CD14-positive monocyte (primary cell): ENCODE measurements at regions not wholly inside any gene's neighbourhood (a gene's known extent, or its start where the extent isn't known, plus 50 kb on each side); places are given as distances from the start of the nearest gene placed in this dataset.

Experiments
- DNase-seq, 3 donors: peaks; one replicate each; pipeline ENCODE4 v3.0.0-alpha.2; 2011 to 2022
- H2AFZ ChIP-seq: 2 replicates; pipeline ENCODE4 v1.6.0; 2012; ENCODE audit warnings: mild to moderate bottlenecking, low read depth, low read length, inconsistent platforms; ENCODE audit not compliant: insufficient read depth, poor library complexity, severe bottlenecking
- H3K27ac ChIP-seq, 2 donors: 1 replicate in 1 of 2; 2 replicates in 1 of 2; pipeline ENCODE4 v1.5.1; 2012 to 2013; ENCODE audit warnings: low read length in 2 of 2, control low read depth in 1 of 2, inconsistent platforms in 1 of 2, low read depth in 1 of 2, mild to moderate bottlenecking in 1 of 2
- H3K27me3 ChIP-seq, 2 donors: one replicate each; pipeline versions ENCODE4 v1.6.0 to v1.6.1; 2011 to 2013; ENCODE audit warnings: low read length in 2 of 2; ENCODE audit not compliant: control insufficient read depth in 2 of 2, insufficient read depth in 2 of 2
- H3K36me3 ChIP-seq, 2 donors: replicated peaks in 1 of 2; 1 replicate in 1 of 2; 2 replicates in 1 of 2; pipeline versions ENCODE4 v1.5.1 to v1.6.1; 2012 to 2013; ENCODE audit warnings: low read length in 2 of 2, control low read depth in 1 of 2, inconsistent platforms in 1 of 2, mild to moderate bottlenecking in 1 of 2; ENCODE audit not compliant: insufficient read depth in 2 of 2, control insufficient read depth in 1 of 2
- H3K4me1 ChIP-seq, 2 donors: 1 replicate in 1 of 2; 2 replicates in 1 of 2; pipeline versions ENCODE4 v1.5.1 to v1.6.1; 2012 to 2013; ENCODE audit warnings: low read length in 2 of 2, control low read depth in 1 of 2, inconsistent platforms in 1 of 2, mild to moderate bottlenecking in 1 of 2, moderate library complexity in 1 of 2; ENCODE audit not compliant: insufficient read depth in 2 of 2, control insufficient read depth in 1 of 2
- H3K4me2 ChIP-seq: replicated peaks from 2 replicates; pipeline ENCODE3; 2012; ENCODE audit warnings: low read length, moderate library complexity, mild to moderate bottlenecking; ENCODE audit not compliant: poor library complexity, severe bottlenecking; ENCODE audit errors: extremely low read depth
- H3K4me3 ChIP-seq, 3 experiments: fragments of 200-600 bp in 1 of 3; sonication (generic) in 1 of 3; replicated peaks in 1 of 3; 1 replicate in 2 of 3; 2 replicates in 1 of 3; pipeline ENCODE4 v1.5.1; 2011 to 2013; ENCODE audit warnings: low read length in 3 of 3, mild to moderate bottlenecking in 3 of 3, control low read depth in 2 of 3, low read depth in 2 of 3, inconsistent platforms in 1 of 3, moderate library complexity in 1 of 3
- H3K79me2 ChIP-seq: 2 replicates; pipeline ENCODE4 v1.6.0; 2012; ENCODE audit warnings: mild to moderate bottlenecking, control low read depth, inconsistent platforms, low read length, moderate library complexity; ENCODE audit not compliant: insufficient read depth
- H3K9ac ChIP-seq: 2 replicates; pipeline ENCODE4 v1.6.0; 2017; ENCODE audit warnings: low read length, mild to moderate bottlenecking; ENCODE audit not compliant: insufficient read depth, poor library complexity, severe bottlenecking
- H3K9me3 ChIP-seq, 2 donors: replicated peaks in 1 of 2; 1 replicate in 1 of 2; 2 replicates in 1 of 2; pipeline versions ENCODE4 v1.5.1 to v1.6.1; 2012 to 2013; ENCODE audit warnings: low read length in 2 of 2, control low read depth in 1 of 2; ENCODE audit not compliant: control insufficient read depth in 1 of 2, insufficient read depth in 1 of 2
- H4K20me1 ChIP-seq: 2 replicates; pipeline ENCODE4 v1.6.0; 2012; ENCODE audit warnings: mild to moderate bottlenecking, low read length, control low read depth, moderate library complexity; ENCODE audit not compliant: insufficient read depth
- H3K27ac Mint-ChIP-seq, 7 donors: one replicate each; pipeline ENCODE4 v1.8.0; 2020; ENCODE audit warnings: mild to moderate bottlenecking in 7 of 7, mixed read lengths in 7 of 7, moderate library complexity in 6 of 7, inconsistent platforms in 2 of 7
- H3K27me3 Mint-ChIP-seq, 3 donors: one replicate each; pipeline ENCODE4 v1.8.0; 2021 to 2022; ENCODE audit warnings: low read depth in 3 of 3, mild to moderate bottlenecking in 3 of 3, mixed read lengths in 3 of 3, moderate library complexity in 3 of 3, inconsistent platforms in 1 of 3
- H3K36me3 Mint-ChIP-seq, 2 donors: one replicate each; pipeline ENCODE4 v1.8.0; 2020; ENCODE audit warnings: mixed read lengths in 2 of 2, inconsistent platforms in 1 of 2, mild to moderate bottlenecking in 1 of 2
- H3K4me1 Mint-ChIP-seq: one replicate; pipeline ENCODE4 v1.8.0; 2020; ENCODE audit warnings: mild to moderate bottlenecking, mixed read lengths
- H3K4me3 Mint-ChIP-seq, 2 donors: one replicate each; pipeline ENCODE4 v1.8.0; 2020; ENCODE audit warnings: mild to moderate bottlenecking in 2 of 2, mixed read lengths in 2 of 2, moderate library complexity in 1 of 2
- H3K9me3 Mint-ChIP-seq, 7 donors: one replicate each; pipeline ENCODE4 v1.8.0; 2020 to 2022; ENCODE audit warnings: mixed read lengths in 7 of 7, mild to moderate bottlenecking in 6 of 7, moderate library complexity in 6 of 7, inconsistent platforms in 2 of 7
- CTCF ChIP-seq: fragments of 200-600 bp; IDR thresholded peaks from one replicate; pipeline ENCODE4 v1.8.0; 2022; ENCODE audit warnings: antibody characterized with exemption, mild to moderate bottlenecking
- WGBS: methylation state at CpG from one replicate; pipeline ENCODE4 v1.1.5; 2013; ENCODE audit warnings: missing lambda C conversion rate; ENCODE audit not compliant: insufficient coverage; 5-methylcytosine and 5-hydroxymethylcytosine counted together
- intact Hi-C, 2 donors: fragments of 100-400 bp; cut with micrococcal nuclease; formaldehyde crosslinking; loops; one replicate each; pipeline versions ENCODE4 v1.15.0 to v1.15.1; 2023

DNA sequence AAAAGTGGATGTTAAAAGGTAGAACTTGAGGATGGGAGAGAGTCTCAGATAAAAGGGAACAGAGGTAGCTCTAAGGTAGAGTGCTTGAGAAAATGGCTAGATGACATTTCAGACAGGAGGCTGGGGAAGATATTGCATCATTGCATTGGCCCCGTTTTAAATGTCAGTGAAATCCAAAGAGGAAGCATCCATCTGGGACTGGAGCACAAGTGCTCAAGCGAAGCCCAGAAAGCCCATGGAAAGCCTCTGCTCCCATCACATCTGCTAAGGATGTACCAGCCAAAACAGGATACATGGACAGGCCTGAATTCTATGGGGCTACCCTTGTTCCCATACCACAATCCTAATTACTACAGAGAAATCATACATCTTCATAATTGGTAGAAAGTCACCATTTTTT lies 581.5 kb upstream of the TMEM132C start:
- Mint-ChIP-seq H3K27me3 (peaks cover 0 to 6% (median 0%) of the 10 kb centered on the region in 3 donors), H3K36me3 (no peaks in the 10 kb centered on the region), H3K4me1 (peaks cover 4% of the 10 kb centered on the region), H3K27ac (no peak overlapping the region), H3K4me3 (no peak overlapping the region), H3K9me3 (peaks cover 0 to 6% (median 3%) of the 10 kb centered on the region in 7 donors)
- DNase-seq = no peak
- peaks cover 0 to 3% of the 10 kb centered on the region in 2 donors for H3K9me3 ChIP-seq
- no peak for TF ChIP-seq CTCF
- H4K20me1 ChIP-seq = no peaks in the 10 kb centered on the region
- H3K4me3 ChIP-seq = no peak overlapping the region
- H3K4me1 ChIP-seq = no peaks in the 10 kb centered on the region
- no peaks in the 10 kb centered on the region for H3K79me2 ChIP-seq
- no peak overlapping the region for H3K9ac ChIP-seq
- WGBS = 53% methylated on average over 2 of the region's 2 CpGs
- no peak overlapping the region for H3K27ac ChIP-seq
- intact Hi-C loops = no loop called here
- H3K27me3 ChIP-seq = no peaks in the 10 kb centered on the region
- H2AFZ ChIP-seq = no peak overlapping the region
- no peaks in the 10 kb centered on the region for H3K36me3 ChIP-seq
- no peak overlapping the region for H3K4me2 ChIP-seq

DNA sequence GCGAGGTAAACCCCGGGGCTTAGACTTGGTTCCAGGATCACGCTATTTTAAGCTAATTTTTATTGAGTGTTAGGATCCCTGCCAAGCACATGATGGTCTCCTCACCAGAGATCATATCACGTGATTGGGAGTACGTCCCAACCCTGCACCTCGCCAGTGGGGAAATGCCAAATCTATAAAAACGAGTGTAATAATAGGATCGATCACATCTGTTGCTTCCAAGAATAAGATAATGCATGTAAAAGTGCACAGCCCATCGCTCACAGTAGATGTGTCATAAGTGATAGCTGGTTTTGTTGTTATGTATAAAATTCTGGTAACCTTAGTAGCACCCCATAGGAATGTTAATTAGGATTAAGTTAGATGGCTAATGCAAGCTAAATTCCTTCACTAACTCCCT lies 581.0 kb upstream of the TMEM132C start:
- Histone ChIP-seq H4K20me1 (no peaks in the 10 kb centered on the region), H3K36me3 (no peaks in the 10 kb centered on the region), H3K4me2 (no peak overlapping the region), H3K27ac (no peak overlapping the region), H3K4me1 (no peaks in the 10 kb centered on the region), H3K9ac (no peak overlapping the region), H3K79me2 (no peaks in the 10 kb centered on the region), H3K9me3 (peaks cover 0 to 3% of the 10 kb centered on the region in 2 donors), H2AFZ (no peak overlapping the region), H3K4me3 (no peak overlapping the region), H3K27me3 (no peaks in the 10 kb centered on the region)
- Mint-ChIP-seq H3K27me3 (peaks cover 0 to 6% (median 0%) of the 10 kb centered on the region in 3 donors), H3K4me1 (no peaks in the 10 kb centered on the region), H3K4me3 (no peak overlapping the region), H3K27ac (no peak overlapping the region), H3K9me3 (peaks cover 0 to 6% (median 2%) of the 10 kb centered on the region in 7 donors), H3K36me3 (no peaks in the 10 kb centered on the region)
- no peak for DNase-seq
- no peak for TF ChIP-seq CTCF
- intact Hi-C loops = no loop called here
- 83% methylated on average over 6 of the region's 9 CpGs for WGBS
